ENCODE measurements at regions not wholly inside any gene's neighbourhood (a gene's known extent, or its start where the extent isn't known, plus 50 kb on each side); places are given as distances from the start of the nearest gene placed in this dataset.

DNA sequence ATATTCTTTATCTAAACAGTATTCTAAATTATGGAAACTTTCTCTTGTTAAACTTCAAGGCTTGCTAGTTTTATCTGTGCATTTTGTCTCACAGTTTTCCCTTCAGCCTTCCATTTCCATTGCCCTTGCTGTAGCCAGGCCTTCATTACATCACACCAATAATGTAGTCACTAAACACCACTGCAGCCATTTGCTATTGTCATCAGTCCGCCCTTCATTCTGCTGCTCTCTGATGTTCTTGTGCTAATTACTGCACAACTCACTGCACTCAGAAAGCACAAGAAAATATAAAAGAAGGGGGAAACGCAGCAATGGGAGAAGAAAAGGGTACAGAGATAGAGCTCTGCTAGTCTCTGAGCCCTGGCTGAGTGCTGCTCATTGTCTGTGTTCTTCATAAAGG is 239.6 kb upstream of the FSTL5 start:
- Mint-ChIP-seq H3K27me3 (ENCODE audit: unreplicated experiment) (no peaks in the 10 kb centered on the region), H3K4me1 (ENCODE audit: unreplicated experiment) (no peaks in the 10 kb centered on the region), H3K9me3 (ENCODE audit: unreplicated experiment) (no peaks in the 10 kb centered on the region), H3K36me3 (ENCODE audit: unreplicated experiment) (no peaks in the 10 kb centered on the region), H3K27ac (ENCODE audit: unreplicated experiment) (no peak overlapping the region), H3K4me3 (ENCODE audit: unreplicated experiment) (no peak overlapping the region)
- DNase-seq (ENCODE audit: extremely low spot score, unreplicated experiment), result no peak
- TF ChIP-seq, protein P1, sequence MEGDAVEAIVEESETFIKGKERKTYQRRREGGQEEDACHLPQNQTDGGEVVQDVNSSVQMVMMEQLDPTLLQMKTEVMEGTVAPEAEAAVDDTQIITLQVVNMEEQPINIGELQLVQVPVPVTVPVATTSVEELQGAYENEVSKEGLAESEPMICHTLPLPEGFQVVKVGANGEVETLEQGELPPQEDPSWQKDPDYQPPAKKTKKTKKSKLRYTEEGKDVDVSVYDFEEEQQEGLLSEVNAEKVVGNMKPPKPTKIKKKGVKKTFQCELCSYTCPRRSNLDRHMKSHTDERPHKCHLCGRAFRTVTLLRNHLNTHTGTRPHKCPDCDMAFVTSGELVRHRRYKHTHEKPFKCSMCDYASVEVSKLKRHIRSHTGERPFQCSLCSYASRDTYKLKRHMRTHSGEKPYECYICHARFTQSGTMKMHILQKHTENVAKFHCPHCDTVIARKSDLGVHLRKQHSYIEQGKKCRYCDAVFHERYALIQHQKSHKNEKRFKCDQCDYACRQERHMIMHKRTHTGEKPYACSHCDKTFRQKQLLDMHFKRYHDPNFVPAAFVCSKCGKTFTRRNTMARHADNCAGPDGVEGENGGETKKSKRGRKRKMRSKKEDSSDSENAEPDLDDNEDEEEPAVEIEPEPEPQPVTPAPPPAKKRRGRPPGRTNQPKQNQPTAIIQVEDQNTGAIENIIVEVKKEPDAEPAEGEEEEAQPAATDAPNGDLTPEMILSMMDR (IDR thresholded peaks at IDR 0.05), result no peak

DNA sequence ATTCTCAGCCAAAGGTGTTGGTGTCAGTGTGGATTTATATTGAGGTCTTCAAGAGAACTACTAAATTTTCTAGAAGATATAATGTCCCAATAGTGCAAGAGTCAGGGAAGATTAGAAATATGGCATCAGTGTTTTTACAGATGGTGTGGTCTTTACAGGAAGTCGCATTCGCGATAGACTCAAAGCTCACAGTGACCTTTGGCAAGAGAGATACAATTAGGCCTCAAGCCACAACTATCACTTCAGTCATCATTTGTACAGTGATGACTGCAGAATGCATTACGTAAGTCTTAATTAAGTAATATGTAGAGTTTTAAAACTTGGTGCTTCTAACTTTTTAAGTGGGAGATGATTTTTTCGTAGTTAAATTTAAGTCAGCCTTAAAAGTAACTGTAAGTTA is 237.2 kb upstream of the FSTL5 start:
- Mint-ChIP-seq H3K36me3 (ENCODE audit: unreplicated experiment) (no peaks in the 10 kb centered on the region), H3K27ac (ENCODE audit: unreplicated experiment) (no peak overlapping the region), H3K9me3 (ENCODE audit: unreplicated experiment) (no peaks in the 10 kb centered on the region), H3K27me3 (ENCODE audit: unreplicated experiment) (no peaks in the 10 kb centered on the region), H3K4me3 (ENCODE audit: unreplicated experiment) (no peak overlapping the region), H3K4me1 (ENCODE audit: unreplicated experiment) (no peaks in the 10 kb centered on the region)
- no peak for DNase-seq (ENCODE audit: extremely low spot score, unreplicated experiment)
- TF ChIP-seq, protein P1 (IDR thresholded peaks at IDR 0.05), result no peak

DNA sequence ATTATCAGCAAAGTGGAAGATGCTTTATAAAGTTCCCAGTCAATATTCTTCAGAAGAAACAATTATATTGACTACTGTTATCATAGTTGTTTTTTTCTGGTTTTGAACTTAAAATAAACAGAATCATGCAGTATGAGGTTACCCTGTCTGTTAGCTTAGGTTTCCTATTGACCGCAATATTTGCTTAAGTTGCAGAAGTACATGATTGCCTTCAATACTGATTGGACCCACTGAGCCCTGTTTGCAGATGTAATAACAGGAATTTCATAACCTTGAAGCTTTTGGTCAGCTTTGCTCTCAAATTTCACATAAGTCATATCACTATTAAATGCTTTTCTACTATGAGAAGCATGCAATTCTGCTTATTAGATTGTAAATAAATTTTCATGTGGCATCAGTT is 229.1 kb upstream of the FSTL5 start:
- no peaks in the 10 kb centered on the region for H3K4me1 Mint-ChIP-seq (ENCODE audit: unreplicated experiment)
- TF ChIP-seq, protein P1 (IDR thresholded peaks at IDR 0.05), result no peak
- H3K27me3 Mint-ChIP-seq (ENCODE audit: unreplicated experiment), result peaks cover 6% of the 10 kb centered on the region
- H3K4me3 Mint-ChIP-seq (ENCODE audit: unreplicated experiment), result no peak overlapping the region
- no peak for DNase-seq (ENCODE audit: extremely low spot score, unreplicated experiment)
- no peaks in the 10 kb centered on the region for H3K36me3 Mint-ChIP-seq (ENCODE audit: unreplicated experiment)
- no peak overlapping the region for H3K27ac Mint-ChIP-seq (ENCODE audit: unreplicated experiment)
- H3K9me3 Mint-ChIP-seq (ENCODE audit: unreplicated experiment), result no peaks in the 10 kb centered on the region

DNA sequence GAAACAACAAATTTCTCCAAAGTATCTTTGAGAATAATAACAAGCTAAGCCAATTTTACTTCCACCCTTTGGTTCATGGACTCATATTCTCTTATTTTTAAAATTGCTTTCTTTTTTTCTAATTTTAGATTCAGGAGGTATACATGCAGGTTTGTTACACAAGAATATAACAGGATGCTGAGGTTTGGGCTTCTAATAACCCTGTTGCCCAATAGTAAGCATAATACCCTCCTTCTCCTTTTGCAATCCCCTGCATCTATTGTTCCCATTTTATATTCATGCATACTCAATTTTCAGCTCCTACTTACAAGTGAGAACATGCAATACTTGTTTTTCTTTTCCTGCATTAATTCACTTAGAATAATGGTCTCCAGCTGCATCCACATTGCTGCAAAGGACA is 202.3 kb upstream of the FSTL5 start:
- H3K9me3 Mint-ChIP-seq (ENCODE audit: unreplicated experiment), result no peaks in the 10 kb centered on the region
- H3K27me3 Mint-ChIP-seq (ENCODE audit: unreplicated experiment), result no peaks in the 10 kb centered on the region
- no peak overlapping the region for H3K27ac Mint-ChIP-seq (ENCODE audit: unreplicated experiment)
- DNase-seq (ENCODE audit: extremely low spot score, unreplicated experiment), result no peak
- H3K4me3 Mint-ChIP-seq (ENCODE audit: unreplicated experiment), result no peak overlapping the region
- TF ChIP-seq, protein P1 (IDR thresholded peaks at IDR 0.05), result no peak
- H3K4me1 Mint-ChIP-seq (ENCODE audit: unreplicated experiment), result no peaks in the 10 kb centered on the region
- no peaks in the 10 kb centered on the region for H3K36me3 Mint-ChIP-seq (ENCODE audit: unreplicated experiment)

DNA sequence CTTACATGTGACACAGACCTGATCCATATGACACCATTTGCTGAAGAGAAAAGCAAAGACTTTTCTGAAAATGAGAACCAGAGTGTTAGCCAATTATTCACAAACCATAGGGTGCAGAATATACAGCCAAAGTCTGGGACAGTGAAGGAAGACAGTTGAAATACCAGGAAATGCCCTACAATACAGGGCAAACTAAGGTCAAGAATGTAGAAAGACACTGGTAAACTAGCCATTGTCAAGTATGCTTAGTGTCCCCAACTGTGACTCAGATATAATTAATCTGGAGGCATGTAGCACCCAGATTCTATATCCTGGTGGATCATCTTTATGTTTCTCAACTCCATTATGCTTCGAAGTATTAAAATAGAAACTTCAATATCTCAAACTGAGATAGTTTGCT is 200.9 kb upstream of the FSTL5 start:
- Mint-ChIP-seq H3K4me1 (ENCODE audit: unreplicated experiment) (no peaks in the 10 kb centered on the region), H3K4me3 (ENCODE audit: unreplicated experiment) (no peak overlapping the region), H3K27ac (ENCODE audit: unreplicated experiment) (no peak overlapping the region), H3K27me3 (ENCODE audit: unreplicated experiment) (no peaks in the 10 kb centered on the region), H3K9me3 (ENCODE audit: unreplicated experiment) (no peaks in the 10 kb centered on the region), H3K36me3 (ENCODE audit: unreplicated experiment) (no peaks in the 10 kb centered on the region)
- DNase-seq (ENCODE audit: extremely low spot score, unreplicated experiment), result no peak
- TF ChIP-seq, protein P1 (IDR thresholded peaks at IDR 0.05), result no peak

Data from osteocyte (in vitro differentiated cells).